ENCODE measurements at regions not wholly inside any gene's neighbourhood (a gene's known extent, or its start where the extent isn't known, plus 50 kb on each side); places are given as distances from the start of the nearest gene placed in this dataset.

DNA sequence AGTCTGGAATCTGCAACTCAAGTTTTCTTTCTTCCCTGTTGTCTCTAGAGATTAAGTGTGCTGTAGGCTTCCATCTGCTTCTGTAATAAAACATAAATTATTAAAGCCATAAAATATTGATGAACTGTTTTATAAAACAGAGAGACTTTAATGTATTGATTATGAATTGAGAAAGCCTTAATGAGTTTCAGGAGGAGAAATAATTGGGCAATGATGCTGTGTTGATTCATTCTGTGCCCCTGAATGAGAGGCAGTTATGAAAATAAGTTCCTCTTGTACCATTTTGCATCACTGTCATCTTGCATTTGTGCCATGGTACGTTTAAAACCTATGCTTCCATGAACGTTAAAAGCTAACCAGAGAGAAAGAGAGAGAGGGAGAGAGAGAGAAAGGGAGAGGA lies 194.1 kb upstream of the LARGE1 start (continued):
- TF ChIP-seq, protein P1, sequence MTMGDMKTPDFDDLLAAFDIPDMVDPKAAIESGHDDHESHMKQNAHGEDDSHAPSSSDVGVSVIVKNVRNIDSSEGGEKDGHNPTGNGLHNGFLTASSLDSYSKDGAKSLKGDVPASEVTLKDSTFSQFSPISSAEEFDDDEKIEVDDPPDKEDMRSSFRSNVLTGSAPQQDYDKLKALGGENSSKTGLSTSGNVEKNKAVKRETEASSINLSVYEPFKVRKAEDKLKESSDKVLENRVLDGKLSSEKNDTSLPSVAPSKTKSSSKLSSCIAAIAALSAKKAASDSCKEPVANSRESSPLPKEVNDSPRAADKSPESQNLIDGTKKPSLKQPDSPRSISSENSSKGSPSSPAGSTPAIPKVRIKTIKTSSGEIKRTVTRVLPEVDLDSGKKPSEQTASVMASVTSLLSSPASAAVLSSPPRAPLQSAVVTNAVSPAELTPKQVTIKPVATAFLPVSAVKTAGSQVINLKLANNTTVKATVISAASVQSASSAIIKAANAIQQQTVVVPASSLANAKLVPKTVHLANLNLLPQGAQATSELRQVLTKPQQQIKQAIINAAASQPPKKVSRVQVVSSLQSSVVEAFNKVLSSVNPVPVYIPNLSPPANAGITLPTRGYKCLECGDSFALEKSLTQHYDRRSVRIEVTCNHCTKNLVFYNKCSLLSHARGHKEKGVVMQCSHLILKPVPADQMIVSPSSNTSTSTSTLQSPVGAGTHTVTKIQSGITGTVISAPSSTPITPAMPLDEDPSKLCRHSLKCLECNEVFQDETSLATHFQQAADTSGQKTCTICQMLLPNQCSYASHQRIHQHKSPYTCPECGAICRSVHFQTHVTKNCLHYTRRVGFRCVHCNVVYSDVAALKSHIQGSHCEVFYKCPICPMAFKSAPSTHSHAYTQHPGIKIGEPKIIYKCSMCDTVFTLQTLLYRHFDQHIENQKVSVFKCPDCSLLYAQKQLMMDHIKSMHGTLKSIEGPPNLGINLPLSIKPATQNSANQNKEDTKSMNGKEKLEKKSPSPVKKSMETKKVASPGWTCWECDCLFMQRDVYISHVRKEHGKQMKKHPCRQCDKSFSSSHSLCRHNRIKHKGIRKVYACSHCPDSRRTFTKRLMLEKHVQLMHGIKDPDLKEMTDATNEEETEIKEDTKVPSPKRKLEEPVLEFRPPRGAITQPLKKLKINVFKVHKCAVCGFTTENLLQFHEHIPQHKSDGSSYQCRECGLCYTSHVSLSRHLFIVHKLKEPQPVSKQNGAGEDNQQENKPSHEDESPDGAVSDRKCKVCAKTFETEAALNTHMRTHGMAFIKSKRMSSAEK (CRISPR knock-in tag; IDR thresholded peaks at IDR 0.05; ENCODE audit: borderline replicate concordance) = no peak
- TF ChIP-seq, protein P2, sequence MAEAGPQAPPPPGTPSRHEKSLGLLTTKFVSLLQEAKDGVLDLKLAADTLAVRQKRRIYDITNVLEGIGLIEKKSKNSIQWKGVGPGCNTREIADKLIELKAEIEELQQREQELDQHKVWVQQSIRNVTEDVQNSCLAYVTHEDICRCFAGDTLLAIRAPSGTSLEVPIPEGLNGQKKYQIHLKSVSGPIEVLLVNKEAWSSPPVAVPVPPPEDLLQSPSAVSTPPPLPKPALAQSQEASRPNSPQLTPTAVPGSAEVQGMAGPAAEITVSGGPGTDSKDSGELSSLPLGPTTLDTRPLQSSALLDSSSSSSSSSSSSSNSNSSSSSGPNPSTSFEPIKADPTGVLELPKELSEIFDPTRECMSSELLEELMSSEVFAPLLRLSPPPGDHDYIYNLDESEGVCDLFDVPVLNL (CRISPR knock-in tag; IDR thresholded peaks at IDR 0.05; ENCODE audit: borderline replicate concordance, low read depth) = no peak
- TF ChIP-seq, protein P3, sequence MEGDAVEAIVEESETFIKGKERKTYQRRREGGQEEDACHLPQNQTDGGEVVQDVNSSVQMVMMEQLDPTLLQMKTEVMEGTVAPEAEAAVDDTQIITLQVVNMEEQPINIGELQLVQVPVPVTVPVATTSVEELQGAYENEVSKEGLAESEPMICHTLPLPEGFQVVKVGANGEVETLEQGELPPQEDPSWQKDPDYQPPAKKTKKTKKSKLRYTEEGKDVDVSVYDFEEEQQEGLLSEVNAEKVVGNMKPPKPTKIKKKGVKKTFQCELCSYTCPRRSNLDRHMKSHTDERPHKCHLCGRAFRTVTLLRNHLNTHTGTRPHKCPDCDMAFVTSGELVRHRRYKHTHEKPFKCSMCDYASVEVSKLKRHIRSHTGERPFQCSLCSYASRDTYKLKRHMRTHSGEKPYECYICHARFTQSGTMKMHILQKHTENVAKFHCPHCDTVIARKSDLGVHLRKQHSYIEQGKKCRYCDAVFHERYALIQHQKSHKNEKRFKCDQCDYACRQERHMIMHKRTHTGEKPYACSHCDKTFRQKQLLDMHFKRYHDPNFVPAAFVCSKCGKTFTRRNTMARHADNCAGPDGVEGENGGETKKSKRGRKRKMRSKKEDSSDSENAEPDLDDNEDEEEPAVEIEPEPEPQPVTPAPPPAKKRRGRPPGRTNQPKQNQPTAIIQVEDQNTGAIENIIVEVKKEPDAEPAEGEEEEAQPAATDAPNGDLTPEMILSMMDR (IDR thresholded peaks at IDR 0.05) = no peak
- TF ChIP-seq, protein P4, sequence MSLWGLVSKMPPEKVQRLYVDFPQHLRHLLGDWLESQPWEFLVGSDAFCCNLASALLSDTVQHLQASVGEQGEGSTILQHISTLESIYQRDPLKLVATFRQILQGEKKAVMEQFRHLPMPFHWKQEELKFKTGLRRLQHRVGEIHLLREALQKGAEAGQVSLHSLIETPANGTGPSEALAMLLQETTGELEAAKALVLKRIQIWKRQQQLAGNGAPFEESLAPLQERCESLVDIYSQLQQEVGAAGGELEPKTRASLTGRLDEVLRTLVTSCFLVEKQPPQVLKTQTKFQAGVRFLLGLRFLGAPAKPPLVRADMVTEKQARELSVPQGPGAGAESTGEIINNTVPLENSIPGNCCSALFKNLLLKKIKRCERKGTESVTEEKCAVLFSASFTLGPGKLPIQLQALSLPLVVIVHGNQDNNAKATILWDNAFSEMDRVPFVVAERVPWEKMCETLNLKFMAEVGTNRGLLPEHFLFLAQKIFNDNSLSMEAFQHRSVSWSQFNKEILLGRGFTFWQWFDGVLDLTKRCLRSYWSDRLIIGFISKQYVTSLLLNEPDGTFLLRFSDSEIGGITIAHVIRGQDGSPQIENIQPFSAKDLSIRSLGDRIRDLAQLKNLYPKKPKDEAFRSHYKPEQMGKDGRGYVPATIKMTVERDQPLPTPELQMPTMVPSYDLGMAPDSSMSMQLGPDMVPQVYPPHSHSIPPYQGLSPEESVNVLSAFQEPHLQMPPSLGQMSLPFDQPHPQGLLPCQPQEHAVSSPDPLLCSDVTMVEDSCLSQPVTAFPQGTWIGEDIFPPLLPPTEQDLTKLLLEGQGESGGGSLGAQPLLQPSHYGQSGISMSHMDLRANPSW (CRISPR knock-in tag; conservative IDR thresholded peaks at IDR 0.05; ENCODE audit: low read depth) = no peak
- no peak for TF ChIP-seq MXD4 (CRISPR knock-in tag; IDR thresholded peaks at IDR 0.05; ENCODE audit: borderline replicate concordance)

DNA sequence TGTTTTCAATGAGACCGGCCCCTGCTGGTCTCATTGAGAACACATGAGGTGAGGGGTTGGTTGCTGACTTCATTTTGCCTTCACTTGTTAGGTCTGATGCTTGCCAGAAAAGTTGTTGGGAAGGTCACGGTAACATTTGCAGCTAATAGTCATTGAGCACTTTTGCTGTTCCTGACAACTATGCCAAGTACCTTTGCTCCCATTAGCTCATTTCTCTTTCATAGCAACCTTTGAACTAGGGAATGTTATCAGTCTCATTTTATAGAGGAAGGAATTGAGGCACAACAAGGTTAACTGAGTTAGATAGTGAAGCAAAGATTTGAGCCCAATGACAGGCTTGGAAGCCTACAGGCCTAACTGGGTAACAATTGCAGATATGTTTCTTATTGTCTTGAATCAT lies 195.4 kb upstream of the LARGE1 start:
- DNase-seq (ENCODE audit: low spot score) (no peak), ATAC-seq (no peak)
- ChIA-PET CTCF (interaction anchor here (0.7 kb wide), 1 partner anchor 10 kb away, joined by 3 read pairs; no protein-coding TSS in a partner anchor), POLR2A (no interaction called here)
- H3K36me3 Mint-ChIP-seq = peaks cover 4% of the 10 kb centered on the region; the same call in 1 of the 2 replicates
- no peak overlapping the region for H3K4me3 Mint-ChIP-seq
- no peaks in the 10 kb centered on the region for H3K27me3 Mint-ChIP-seq (ENCODE audit: low read depth)
- H3K4me1 Mint-ChIP-seq = peaks cover 3% of the 10 kb centered on the region
- H3K9me3 Mint-ChIP-seq = peaks cover 10% of the 10 kb centered on the region
- no peak overlapping the region for H3K27ac Mint-ChIP-seq
- TF ChIP-seq FOXP1 (CRISPR knock-in tag; IDR thresholded peaks at IDR 0.05; ENCODE audit: borderline replicate concordance) = no peak
- TF ChIP-seq, protein P5, sequence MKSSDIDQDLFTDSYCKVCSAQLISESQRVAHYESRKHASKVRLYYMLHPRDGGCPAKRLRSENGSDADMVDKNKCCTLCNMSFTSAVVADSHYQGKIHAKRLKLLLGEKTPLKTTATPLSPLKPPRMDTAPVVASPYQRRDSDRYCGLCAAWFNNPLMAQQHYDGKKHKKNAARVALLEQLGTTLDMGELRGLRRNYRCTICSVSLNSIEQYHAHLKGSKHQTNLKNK (CRISPR knock-in tag; IDR thresholded peaks at IDR 0.05) = no peak
- TF ChIP-seq, protein P3 (IDR thresholded peaks at IDR 0.05) = no peak
- TF ChIP-seq, protein P2 (CRISPR knock-in tag; IDR thresholded peaks at IDR 0.05; ENCODE audit: borderline replicate concordance, low read depth) = no peak
- no peak for TF ChIP-seq ZNF671 (CRISPR knock-in tag; IDR thresholded peaks at IDR 0.05)
- TF ChIP-seq, protein P6, sequence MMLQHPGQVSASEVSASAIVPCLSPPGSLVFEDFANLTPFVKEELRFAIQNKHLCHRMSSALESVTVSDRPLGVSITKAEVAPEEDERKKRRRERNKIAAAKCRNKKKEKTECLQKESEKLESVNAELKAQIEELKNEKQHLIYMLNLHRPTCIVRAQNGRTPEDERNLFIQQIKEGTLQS (CRISPR knock-in tag; conservative IDR thresholded peaks at IDR 0.05) = no peak
- TF ChIP-seq RORB (CRISPR knock-in tag; IDR thresholded peaks at IDR 0.05) = no peak
- TF ChIP-seq, protein P7, sequence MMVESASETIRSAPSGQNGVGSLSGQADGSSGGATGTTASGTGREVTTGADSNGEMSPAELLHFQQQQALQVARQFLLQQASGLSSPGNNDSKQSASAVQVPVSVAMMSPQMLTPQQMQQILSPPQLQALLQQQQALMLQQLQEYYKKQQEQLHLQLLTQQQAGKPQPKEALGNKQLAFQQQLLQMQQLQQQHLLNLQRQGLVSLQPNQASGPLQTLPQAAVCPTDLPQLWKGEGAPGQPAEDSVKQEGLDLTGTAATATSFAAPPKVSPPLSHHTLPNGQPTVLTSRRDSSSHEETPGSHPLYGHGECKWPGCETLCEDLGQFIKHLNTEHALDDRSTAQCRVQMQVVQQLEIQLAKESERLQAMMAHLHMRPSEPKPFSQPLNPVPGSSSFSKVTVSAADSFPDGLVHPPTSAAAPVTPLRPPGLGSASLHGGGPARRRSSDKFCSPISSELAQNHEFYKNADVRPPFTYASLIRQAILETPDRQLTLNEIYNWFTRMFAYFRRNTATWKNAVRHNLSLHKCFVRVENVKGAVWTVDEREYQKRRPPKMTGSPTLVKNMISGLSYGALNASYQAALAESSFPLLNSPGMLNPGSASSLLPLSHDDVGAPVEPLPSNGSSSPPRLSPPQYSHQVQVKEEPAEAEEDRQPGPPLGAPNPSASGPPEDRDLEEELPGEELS (CRISPR knock-in tag; IDR thresholded peaks at IDR 0.05) = no peak
- TF ChIP-seq ZNF219 (CRISPR knock-in tag; IDR thresholded peaks at IDR 0.05; ENCODE audit: borderline replicate concordance) = no peak
- TF ChIP-seq ESRRA (CRISPR knock-in tag; IDR thresholded peaks at IDR 0.05; ENCODE audit: borderline replicate concordance) = no peak
- TF ChIP-seq, protein P8, sequence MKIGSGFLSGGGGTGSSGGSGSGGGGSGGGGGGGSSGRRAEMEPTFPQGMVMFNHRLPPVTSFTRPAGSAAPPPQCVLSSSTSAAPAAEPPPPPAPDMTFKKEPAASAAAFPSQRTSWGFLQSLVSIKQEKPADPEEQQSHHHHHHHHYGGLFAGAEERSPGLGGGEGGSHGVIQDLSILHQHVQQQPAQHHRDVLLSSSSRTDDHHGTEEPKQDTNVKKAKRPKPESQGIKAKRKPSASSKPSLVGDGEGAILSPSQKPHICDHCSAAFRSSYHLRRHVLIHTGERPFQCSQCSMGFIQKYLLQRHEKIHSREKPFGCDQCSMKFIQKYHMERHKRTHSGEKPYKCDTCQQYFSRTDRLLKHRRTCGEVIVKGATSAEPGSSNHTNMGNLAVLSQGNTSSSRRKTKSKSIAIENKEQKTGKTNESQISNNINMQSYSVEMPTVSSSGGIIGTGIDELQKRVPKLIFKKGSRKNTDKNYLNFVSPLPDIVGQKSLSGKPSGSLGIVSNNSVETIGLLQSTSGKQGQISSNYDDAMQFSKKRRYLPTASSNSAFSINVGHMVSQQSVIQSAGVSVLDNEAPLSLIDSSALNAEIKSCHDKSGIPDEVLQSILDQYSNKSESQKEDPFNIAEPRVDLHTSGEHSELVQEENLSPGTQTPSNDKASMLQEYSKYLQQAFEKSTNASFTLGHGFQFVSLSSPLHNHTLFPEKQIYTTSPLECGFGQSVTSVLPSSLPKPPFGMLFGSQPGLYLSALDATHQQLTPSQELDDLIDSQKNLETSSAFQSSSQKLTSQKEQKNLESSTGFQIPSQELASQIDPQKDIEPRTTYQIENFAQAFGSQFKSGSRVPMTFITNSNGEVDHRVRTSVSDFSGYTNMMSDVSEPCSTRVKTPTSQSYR (CRISPR knock-in tag; IDR thresholded peaks at IDR 0.05) = no peak
- TF ChIP-seq CREM (CRISPR knock-in tag; IDR thresholded peaks at IDR 0.05) = no peak

Data from WTC11 (cell line).